ENCODE measurements at regions not wholly inside any gene's neighbourhood (a gene's known extent, or its start where the extent isn't known, plus 50 kb on each side); places are given as distances from the start of the nearest gene placed in this dataset.
A peak's percentile ranks its signal among the peaks of the same experiment; 100 is the strongest.
"Not testable (repeated sequence)": the region's sequence is repeated elsewhere in the genome, so short reads cannot be mapped to it uniquely, and the experiment has no call there.

GRCh38 chr4:120202222-120202621 lies 135.6 kb upstream of the MAD2L1 start:
- no peak for DNase-seq (ENCODE audit: low read depth)
- no peak overlapping the region for H3K4me3 ChIP-seq (ENCODE audit: low read length)
- no peak overlapping the region for H3K9ac ChIP-seq (ENCODE audit: low read length)
- H3K27me3 ChIP-seq (replicated peaks; ENCODE audit: control insufficient read depth, insufficient read depth, low read length), result no peaks in the 10 kb centered on the region
- no peaks in the 10 kb centered on the region for H3K9me3 ChIP-seq (ENCODE audit: control insufficient read depth, low read length)
- no peaks in the 10 kb centered on the region for H3K36me3 ChIP-seq (ENCODE audit: control insufficient read depth, insufficient read depth, low read length, severe bottlenecking)
- no peaks in the 10 kb centered on the region for H3K4me1 ChIP-seq (ENCODE audit: control insufficient read depth, insufficient read depth, low read length)

DNA sequence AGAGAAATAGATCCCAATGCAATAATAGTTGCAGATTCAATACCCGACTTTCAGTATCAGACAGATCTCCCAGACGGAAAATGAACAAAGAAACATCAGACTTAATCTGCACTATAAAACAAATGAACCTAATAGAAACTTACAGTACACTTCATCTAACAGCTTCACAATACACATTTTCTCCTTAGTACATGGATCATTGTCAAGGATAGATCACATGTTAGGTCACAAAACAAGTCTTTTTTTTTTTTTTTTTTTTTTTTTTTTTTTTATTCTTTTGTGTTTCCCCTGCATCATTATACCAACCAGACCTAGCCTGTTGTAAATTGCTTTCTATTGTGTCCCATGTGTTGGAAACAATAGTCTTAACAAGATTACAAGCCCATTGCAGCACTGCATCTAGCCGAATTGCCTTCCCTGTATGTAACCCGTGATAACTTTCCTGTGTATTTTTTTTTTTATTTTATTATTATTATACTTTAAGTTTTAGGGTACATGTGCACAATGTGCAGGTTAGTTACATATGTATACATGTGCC lies 134.0 kb upstream of the MAD2L1 start:
- H3K9ac ChIP-seq (ENCODE audit: low read length); H3K4me1 ChIP-seq (ENCODE audit: control insufficient read depth, insufficient read depth, low read length); DNase-seq (ENCODE audit: low read depth); H3K9me3 ChIP-seq (ENCODE audit: control insufficient read depth, low read length); H3K36me3 ChIP-seq (ENCODE audit: control insufficient read depth, insufficient read depth, low read length, severe bottlenecking); H3K4me3 ChIP-seq (ENCODE audit: low read length); H3K27me3 ChIP-seq (replicated peaks; ENCODE audit: control insufficient read depth, insufficient read depth, low read length): not testable (repeated sequence)

DNA sequence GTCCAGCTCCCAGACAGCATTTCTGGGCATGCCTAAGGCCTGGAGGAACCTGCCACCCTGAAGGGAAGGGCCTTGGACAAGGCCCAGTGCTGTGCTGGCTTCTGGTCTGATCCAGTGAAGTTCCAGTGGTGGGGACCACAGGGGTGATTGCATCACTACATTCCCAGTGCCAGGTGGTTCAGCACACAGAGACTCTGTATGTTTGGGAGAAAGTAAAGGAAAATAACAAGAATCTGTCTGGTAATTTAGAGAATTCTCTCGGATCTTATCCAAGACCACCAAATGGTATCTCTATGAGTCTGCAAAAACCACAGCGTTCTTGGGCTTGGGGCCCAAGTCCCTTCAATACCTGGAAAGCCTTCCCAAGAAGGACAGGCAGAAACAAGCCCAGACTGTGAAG lies 131.8 kb upstream of the MAD2L1 start:
- Histone ChIP-seq H3K4me1 (ENCODE audit: control insufficient read depth, insufficient read depth, low read length) (peaks cover 9% of the 10 kb centered on the region), H3K27me3 (replicated peaks; ENCODE audit: control insufficient read depth, insufficient read depth, low read length) (no peaks in the 10 kb centered on the region), H3K9me3 (ENCODE audit: control insufficient read depth, low read length) (no peaks in the 10 kb centered on the region), H3K9ac (ENCODE audit: low read length) (no peak overlapping the region), H3K36me3 (ENCODE audit: control insufficient read depth, insufficient read depth, low read length, severe bottlenecking) (no peaks in the 10 kb centered on the region), H3K4me3 (ENCODE audit: low read length) (no peak overlapping the region)
- no peak for DNase-seq (ENCODE audit: low read depth)

GRCh38 chr4:120177603-120178002 lies 111.0 kb upstream of the MAD2L1 start:
- Histone ChIP-seq H3K36me3 (ENCODE audit: control insufficient read depth, insufficient read depth, low read length, severe bottlenecking) (no peaks in the 10 kb centered on the region), H3K9me3 (ENCODE audit: control insufficient read depth, low read length) (no peaks in the 10 kb centered on the region), H3K27me3 (replicated peaks; ENCODE audit: control insufficient read depth, insufficient read depth, low read length) (no peaks in the 10 kb centered on the region), H3K4me1 (ENCODE audit: control insufficient read depth, insufficient read depth, low read length) (peaks cover 3% of the 10 kb centered on the region), H3K9ac (ENCODE audit: low read length) (no peak overlapping the region), H3K4me3 (ENCODE audit: low read length) (no peak overlapping the region)
- no peak for DNase-seq (ENCODE audit: low read depth)

- Histone ChIP-seq H3K9ac (ENCODE audit: low read length) (no peak overlapping the region), H3K4me1 (ENCODE audit: control insufficient read depth, insufficient read depth, low read length) (peaks cover 3% of the 10 kb centered on the region), H3K27me3 (replicated peaks; ENCODE audit: control insufficient read depth, insufficient read depth, low read length) (no peaks in the 10 kb centered on the region), H3K4me3 (ENCODE audit: low read length) (no peak overlapping the region), H3K9me3 (ENCODE audit: control insufficient read depth, low read length) (no peaks in the 10 kb centered on the region), H3K36me3 (ENCODE audit: control insufficient read depth, insufficient read depth, low read length, severe bottlenecking) (no peaks in the 10 kb centered on the region)
- DNase-seq (ENCODE audit: low read depth), result no peak
These were observed 108.6 kb upstream of the MAD2L1 start for GRCh38 chr4:120175272-120175671.

GRCh38 chr4:120163895-120164294 lies 97.2 kb upstream of the MAD2L1 start:
- Histone ChIP-seq H3K27me3 (replicated peaks; ENCODE audit: control insufficient read depth, insufficient read depth, low read length) (no peaks in the 10 kb centered on the region), H3K9ac (ENCODE audit: low read length) (no peak overlapping the region), H3K9me3 (ENCODE audit: control insufficient read depth, low read length) (no peaks in the 10 kb centered on the region), H3K4me3 (ENCODE audit: low read length) (no peak overlapping the region), H3K36me3 (ENCODE audit: control insufficient read depth, insufficient read depth, low read length, severe bottlenecking) (no peaks in the 10 kb centered on the region), H3K4me1 (ENCODE audit: control insufficient read depth, insufficient read depth, low read length) (no peaks in the 10 kb centered on the region)
- DNase-seq (ENCODE audit: low read depth), result no peak

DNA sequence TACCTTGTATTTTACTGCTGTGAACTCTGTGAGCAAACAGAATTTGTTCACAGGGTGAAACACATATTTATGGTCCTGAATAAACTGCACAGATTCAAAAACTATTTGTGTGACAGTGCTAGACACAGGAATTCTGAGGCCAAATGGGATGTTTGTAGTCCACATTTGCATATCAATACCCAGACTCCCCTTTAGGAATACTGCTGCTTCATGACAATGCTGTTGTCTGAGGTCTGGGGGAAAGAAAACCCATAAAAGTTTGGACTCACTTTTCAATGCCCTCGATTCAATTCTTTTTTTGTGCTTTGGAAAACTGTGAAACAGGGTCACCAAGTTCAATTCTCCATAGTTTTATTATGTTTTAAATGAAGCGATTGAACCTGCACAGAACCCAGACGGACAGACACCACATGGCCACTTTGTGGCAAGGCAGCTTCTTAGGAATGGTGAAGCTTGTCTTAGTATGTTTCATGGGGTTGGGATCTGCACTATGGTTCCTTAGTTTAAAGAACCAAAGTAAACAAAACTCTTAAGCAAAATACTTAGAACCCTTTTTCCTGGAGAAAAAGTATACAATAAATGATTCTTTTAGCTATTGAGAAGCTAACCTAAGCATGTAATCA lies 92.3 kb upstream of the MAD2L1 start:
- Histone ChIP-seq H3K27me3 (replicated peaks; ENCODE audit: control insufficient read depth, insufficient read depth, low read length) (no peaks in the 10 kb centered on the region), H3K4me1 (ENCODE audit: control insufficient read depth, insufficient read depth, low read length) (peaks cover 9% of the 10 kb centered on the region), H3K9me3 (ENCODE audit: control insufficient read depth, low read length) (no peaks in the 10 kb centered on the region), H3K36me3 (ENCODE audit: control insufficient read depth, insufficient read depth, low read length, severe bottlenecking) (no peaks in the 10 kb centered on the region), H3K9ac (ENCODE audit: low read length) (no peak overlapping the region), H3K4me3 (ENCODE audit: low read length) (no peak overlapping the region)
- no peak for DNase-seq (ENCODE audit: low read depth)

GRCh38 chr4:120158046-120158445 lies 91.4 kb upstream of the MAD2L1 start:
- Histone ChIP-seq H3K36me3 (ENCODE audit: control insufficient read depth, insufficient read depth, low read length, severe bottlenecking) (no peaks in the 10 kb centered on the region), H3K4me3 (ENCODE audit: low read length) (no peak overlapping the region), H3K9ac (ENCODE audit: low read length) (no peak overlapping the region), H3K4me1 (ENCODE audit: control insufficient read depth, insufficient read depth, low read length) (peaks cover 9% of the 10 kb centered on the region), H3K27me3 (replicated peaks; ENCODE audit: control insufficient read depth, insufficient read depth, low read length) (no peaks in the 10 kb centered on the region), H3K9me3 (ENCODE audit: control insufficient read depth, low read length) (no peaks in the 10 kb centered on the region)
- peak; percentile 5 for DNase-seq (ENCODE audit: low read depth)

- DNase-seq (ENCODE audit: low read depth), result peak; percentile 87
These were observed 89.6 kb upstream of the MAD2L1 start for GRCh38 chr4:120156120-120156718.

GRCh38 chr4:120155287-120155686 lies 88.6 kb upstream of the MAD2L1 start:
- Histone ChIP-seq H3K36me3 (ENCODE audit: control insufficient read depth, insufficient read depth, low read length, severe bottlenecking) (no peaks in the 10 kb centered on the region), H3K4me3 (ENCODE audit: low read length) (no peak overlapping the region), H3K9me3 (ENCODE audit: control insufficient read depth, low read length) (no peaks in the 10 kb centered on the region), H3K4me1 (ENCODE audit: control insufficient read depth, insufficient read depth, low read length) (peaks cover 9% of the 10 kb centered on the region), H3K27me3 (replicated peaks; ENCODE audit: control insufficient read depth, insufficient read depth, low read length) (no peaks in the 10 kb centered on the region), H3K9ac (ENCODE audit: low read length) (peak overlapping the region; percentile 27)
- DNase-seq (ENCODE audit: low read depth), result peak; percentile 35

More at GRCh38 chr4:120156120-120156718, 89.6 kb upstream of the MAD2L1 start:
- Histone ChIP-seq H3K27me3 (replicated peaks; ENCODE audit: control insufficient read depth, insufficient read depth, low read length) (no peaks in the 10 kb centered on the region), H3K9me3 (ENCODE audit: control insufficient read depth, low read length) (no peaks in the 10 kb centered on the region), H3K4me3 (ENCODE audit: low read length) (no peak overlapping the region), H3K4me1 (ENCODE audit: control insufficient read depth, insufficient read depth, low read length) (peaks cover 9% of the 10 kb centered on the region), H3K36me3 (ENCODE audit: control insufficient read depth, insufficient read depth, low read length, severe bottlenecking) (no peaks in the 10 kb centered on the region), H3K9ac (ENCODE audit: low read length) (peak overlapping the region; percentile 27)

GRCh38 chr4:120144634-120145033 lies 78.0 kb upstream of the MAD2L1 start:
- Histone ChIP-seq H3K27me3 (replicated peaks; ENCODE audit: control insufficient read depth, insufficient read depth, low read length) (no peaks in the 10 kb centered on the region), H3K4me1 (ENCODE audit: control insufficient read depth, insufficient read depth, low read length) (no peaks in the 10 kb centered on the region), H3K4me3 (ENCODE audit: low read length) (no peak overlapping the region), H3K9me3 (ENCODE audit: control insufficient read depth, low read length) (no peaks in the 10 kb centered on the region), H3K36me3 (ENCODE audit: control insufficient read depth, insufficient read depth, low read length, severe bottlenecking) (no peaks in the 10 kb centered on the region), H3K9ac (ENCODE audit: low read length) (no peak overlapping the region)
- no peak for DNase-seq (ENCODE audit: low read depth)
